HG02759 (cell line): ENCODE measurements at regions not wholly inside any gene's neighbourhood (a gene's known extent, or its start where the extent isn't known, plus 50 kb on each side); places are given as distances from the start of the nearest gene placed in this dataset.
A peak's percentile ranks its signal among the peaks of the same experiment; 100 is the strongest.

Experiments used
- ATAC-seq: cut with Tn5 transposase; IDR thresholded peaks from one replicate; pipeline ENCODE4 v1.9.1; 2021; ENCODE audit warnings: mild to moderate bottlenecking, moderate library complexity; ENCODE audit not compliant: unreplicated experiment

- no peak for ATAC-seq
These were observed 444.5 kb downstream of the PLOD2 start for GRCh38 chr3:145716519-145716918.

DNA sequence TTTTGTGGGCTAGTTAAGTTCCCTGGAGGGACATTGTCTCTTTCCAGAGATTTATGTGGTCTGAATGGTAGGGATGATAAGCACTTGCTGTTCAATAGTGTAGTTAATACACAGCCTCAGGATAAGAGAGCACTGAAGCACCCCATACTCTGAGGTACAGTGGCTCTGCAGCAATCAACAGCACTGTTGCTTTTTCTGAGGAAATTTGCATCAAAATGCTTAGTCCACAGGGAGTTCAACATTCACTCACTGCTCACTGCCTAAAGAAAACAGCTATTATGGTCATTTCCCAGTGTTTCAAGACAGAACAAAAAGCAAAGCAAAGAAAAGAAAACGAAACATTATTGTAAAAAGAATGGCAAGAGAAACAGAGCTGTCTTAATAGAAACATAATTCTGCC, 441.9 kb downstream of the PLOD2 start:
- ATAC-seq = no peak

DNA sequence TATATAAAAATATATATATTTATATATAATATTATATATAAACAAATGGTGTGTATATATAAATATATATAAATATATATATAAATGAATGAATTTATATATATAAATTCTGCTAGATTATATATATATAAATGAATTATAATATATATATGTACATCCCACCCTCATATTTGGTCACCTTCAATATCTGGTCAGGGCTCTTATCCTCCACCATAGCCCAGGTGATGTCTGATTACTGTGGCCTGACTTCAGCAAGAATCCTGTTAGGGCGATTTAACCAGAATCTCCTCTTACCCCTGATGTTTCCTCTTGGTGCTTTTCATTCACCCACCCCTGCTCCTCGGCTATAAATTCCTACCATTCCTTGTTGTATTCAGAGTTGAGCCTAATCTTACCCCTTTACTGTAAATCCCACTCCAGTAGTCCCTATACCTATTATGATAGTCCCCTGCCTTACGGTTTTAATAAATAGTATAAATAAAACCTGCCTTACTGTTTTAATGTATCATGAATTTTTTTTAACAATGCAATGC, 439.6 kb downstream of the PLOD2 start:
- no peak for ATAC-seq

GRCh38 chr3:145721815-145722214, 439.2 kb downstream of the PLOD2 start:
- ATAC-seq = no peak

GRCh38 chr3:145727476-145727875, 433.5 kb downstream of the PLOD2 start:
- no peak for ATAC-seq

- no peak for ATAC-seq
These were observed 425.4 kb downstream of the PLOD2 start for GRCh38 chr3:145735631-145736030.

DNA sequence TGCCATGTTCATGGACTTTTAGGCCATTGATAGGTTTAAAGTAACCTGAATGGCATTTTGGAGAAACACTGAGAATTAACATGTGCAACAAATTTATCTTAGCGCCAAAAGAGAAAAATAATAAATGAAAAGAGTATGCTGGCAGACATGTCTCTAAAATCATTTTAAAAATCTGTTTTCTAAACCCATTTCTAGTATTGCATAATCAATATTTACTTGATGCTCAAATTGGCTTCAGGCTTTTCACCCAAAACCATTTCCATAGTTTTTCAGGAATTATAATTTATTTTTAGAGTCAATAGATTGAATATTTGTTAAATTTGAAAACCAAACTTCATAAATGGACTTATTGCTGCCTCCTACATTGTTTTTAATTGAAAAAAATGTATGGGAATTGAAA, 423.0 kb downstream of the PLOD2 start:
- no peak for ATAC-seq

DNA sequence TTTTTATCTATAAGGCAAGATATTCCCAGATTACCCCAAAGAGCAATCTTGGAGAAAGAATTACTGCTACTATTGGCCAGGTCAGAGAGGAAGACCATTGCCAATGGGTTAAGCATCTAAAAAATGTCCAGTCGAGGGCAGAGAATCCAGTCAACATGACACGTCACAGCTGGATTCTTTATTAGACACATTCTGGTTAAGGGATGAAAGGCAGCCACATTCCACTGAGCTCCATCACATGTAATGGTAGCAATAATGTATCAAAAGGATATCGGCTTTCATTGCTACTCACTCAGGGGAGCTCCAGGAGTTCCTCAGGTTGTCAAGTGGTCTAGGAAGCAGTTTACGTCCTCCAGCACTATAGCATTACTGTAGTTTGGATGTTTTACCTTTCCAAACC, 421.1 kb downstream of the PLOD2 start:
- no peak for ATAC-seq

- ATAC-seq = no peak
These were observed 410.3 kb downstream of the PLOD2 start for GRCh38 chr3:145750657-145751056.

DNA sequence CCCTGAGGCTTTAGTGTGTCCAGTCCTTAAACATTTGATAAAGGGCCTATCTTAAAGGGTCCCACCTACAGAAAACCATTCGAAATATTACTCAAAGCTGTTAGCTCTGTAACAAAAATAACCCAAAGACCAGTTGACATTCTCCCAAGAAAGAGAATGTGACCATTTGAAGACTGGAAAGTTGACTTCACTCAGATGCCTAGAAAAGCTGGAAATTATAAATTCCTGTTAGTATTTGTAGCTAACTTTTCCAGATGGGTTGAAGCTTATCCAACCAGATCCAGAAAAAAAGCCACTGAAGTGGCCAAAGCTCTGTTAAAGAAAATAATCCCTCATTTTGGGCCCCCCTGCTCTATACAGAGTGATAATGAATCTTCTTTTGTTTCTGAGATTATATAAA, 408.4 kb downstream of the PLOD2 start:
- ATAC-seq = no peak

GRCh38 chr3:145754605-145755289, 406.2 kb downstream of the PLOD2 start:
- no peak for ATAC-seq

- no peak for ATAC-seq
These were observed 400.9 kb downstream of the PLOD2 start for GRCh38 chr3:145760036-145760435.

DNA sequence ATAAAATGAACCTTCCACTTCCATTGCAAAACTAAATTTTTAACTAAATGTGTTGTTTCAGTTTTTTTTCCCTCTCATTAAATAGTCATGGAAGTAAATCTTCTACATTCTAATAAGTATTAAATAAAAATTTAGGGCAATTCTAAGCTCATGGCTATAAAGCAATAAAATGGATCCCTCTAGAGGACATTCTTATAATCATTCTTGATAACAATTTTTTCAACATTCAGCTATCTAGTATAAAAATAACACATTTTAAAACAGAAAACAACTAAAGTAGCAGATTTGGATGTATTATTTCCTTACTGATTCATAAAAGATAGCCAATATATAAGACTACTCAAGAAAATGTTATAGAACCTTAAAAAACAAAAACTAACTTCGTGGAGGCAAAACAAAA, 393.1 kb downstream of the PLOD2 start:
- ATAC-seq = no peak

GRCh38 chr3:145776782-145777408, 384.1 kb downstream of the PLOD2 start:
- peak; percentile 81 for ATAC-seq

GRCh38 chr3:145780301-145780700, 380.7 kb downstream of the PLOD2 start:
- no peak for ATAC-seq

- ATAC-seq = no peak
These were observed 375.3 kb downstream of the PLOD2 start for GRCh38 chr3:145785668-145786067.

DNA sequence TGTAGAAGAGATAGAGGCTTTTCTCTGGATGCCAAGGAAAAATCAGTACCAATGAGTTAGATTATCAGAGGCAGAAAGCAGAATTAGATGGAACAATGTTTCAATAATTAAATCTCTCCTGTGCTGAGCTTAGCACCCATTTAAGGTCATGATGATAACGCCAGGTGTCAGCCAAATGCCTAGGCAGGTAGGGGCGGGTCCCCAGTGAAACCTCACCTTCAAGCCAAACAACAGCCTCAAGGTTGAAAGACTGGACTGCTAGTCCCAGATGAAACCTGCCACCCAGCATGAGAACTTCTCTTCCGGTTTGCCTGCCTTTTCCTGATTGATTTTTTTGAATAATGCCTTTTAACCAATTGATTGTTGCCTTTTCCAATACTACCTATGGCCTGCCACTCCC, 363.0 kb downstream of the PLOD2 start:
- ATAC-seq = no peak

- ATAC-seq = no peak
These were observed 362.1 kb downstream of the PLOD2 start for GRCh38 chr3:145798696-145799537.

- no peak for ATAC-seq
These were observed 359.3 kb downstream of the PLOD2 start for GRCh38 chr3:145801696-145802095.

- ATAC-seq = no peak
These were observed 353.0 kb downstream of the PLOD2 start for GRCh38 chr3:145807990-145808389.

- no peak for ATAC-seq
These were observed 348.6 kb downstream of the PLOD2 start for GRCh38 chr3:145812391-145812790.
